HL-60 (cell line): ENCODE measurements at regions not wholly inside any gene's neighbourhood (a gene's known extent, or its start where the extent isn't known, plus 50 kb on each side); places are given as distances from the start of the nearest gene placed in this dataset.

Source experiments
- POLR2AphosphoS5 ChIP-seq: IDR thresholded peaks from 2 replicates; pipeline ENCODE4 v1.6.1; 2012; ENCODE audit warnings: low read depth
- TF ChIP-seq, protein P1 (sequence below): IDR thresholded peaks from one replicate; pipeline ENCODE4 v1.5.1; 2011; ENCODE audit warnings: low read length, control low read depth, inconsistent platforms; ENCODE audit not compliant: insufficient read depth

DNA sequence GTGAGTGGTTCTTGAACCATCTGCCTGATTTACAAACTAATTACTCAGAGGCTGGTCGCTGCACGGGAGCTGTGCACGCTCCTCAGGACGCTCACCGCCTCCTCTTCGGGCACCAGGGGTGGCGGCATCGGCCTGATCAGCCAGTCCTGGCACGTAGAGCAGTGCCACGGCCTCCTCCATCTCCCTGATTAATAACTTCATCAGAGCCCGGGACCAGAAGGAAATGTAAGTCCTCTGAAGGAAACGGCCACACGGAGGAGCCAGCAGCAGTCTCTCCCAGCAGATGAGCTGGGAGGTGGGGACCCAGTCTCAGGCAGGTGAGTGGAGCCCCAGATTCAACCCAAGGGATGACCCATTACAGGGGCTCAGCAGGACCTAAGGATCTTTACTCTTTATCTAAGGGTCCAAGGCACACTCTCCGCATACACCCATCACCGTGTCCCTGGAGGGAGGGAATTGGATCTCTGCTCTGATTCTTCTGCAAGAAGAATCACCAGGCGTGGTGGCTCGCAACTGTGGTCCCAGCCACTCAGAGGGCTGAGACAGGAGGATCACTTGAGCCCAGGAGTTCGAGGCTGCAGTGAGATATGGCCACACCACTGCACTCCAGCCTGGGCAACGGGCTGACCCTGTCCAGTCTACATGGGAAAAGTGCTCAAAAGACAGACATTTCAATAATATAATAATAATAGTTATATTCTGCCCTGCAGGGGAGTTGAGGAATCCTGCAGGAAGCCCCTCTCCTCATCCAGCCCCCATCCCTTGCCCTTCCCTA is 366.5 kb downstream of the SEC14L1 start:
- TF ChIP-seq, protein P1, sequence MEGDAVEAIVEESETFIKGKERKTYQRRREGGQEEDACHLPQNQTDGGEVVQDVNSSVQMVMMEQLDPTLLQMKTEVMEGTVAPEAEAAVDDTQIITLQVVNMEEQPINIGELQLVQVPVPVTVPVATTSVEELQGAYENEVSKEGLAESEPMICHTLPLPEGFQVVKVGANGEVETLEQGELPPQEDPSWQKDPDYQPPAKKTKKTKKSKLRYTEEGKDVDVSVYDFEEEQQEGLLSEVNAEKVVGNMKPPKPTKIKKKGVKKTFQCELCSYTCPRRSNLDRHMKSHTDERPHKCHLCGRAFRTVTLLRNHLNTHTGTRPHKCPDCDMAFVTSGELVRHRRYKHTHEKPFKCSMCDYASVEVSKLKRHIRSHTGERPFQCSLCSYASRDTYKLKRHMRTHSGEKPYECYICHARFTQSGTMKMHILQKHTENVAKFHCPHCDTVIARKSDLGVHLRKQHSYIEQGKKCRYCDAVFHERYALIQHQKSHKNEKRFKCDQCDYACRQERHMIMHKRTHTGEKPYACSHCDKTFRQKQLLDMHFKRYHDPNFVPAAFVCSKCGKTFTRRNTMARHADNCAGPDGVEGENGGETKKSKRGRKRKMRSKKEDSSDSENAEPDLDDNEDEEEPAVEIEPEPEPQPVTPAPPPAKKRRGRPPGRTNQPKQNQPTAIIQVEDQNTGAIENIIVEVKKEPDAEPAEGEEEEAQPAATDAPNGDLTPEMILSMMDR, result no peak
- no peak for TF ChIP-seq POLR2AphosphoS5
